Upper lobe of left lung (tissue), 4 donors: ENCODE measurements at regions not wholly inside any gene's neighbourhood (a gene's known extent, or its start where the extent isn't known, plus 50 kb on each side); places are given as distances from the start of the nearest gene placed in this dataset.
"Not testable (repeated sequence)": the region's sequence is repeated elsewhere in the genome, so short reads cannot be mapped to it uniquely, and the experiment has no call there.

Source experiments
- EP300 ChIP-seq, 4 donors: sonication (generic); formaldehyde crosslinking; IDR thresholded peaks; one replicate each; pipeline ENCODE4 v1.5.1; 2017; ENCODE audit warnings: antibody characterized with exemption in 4 of 4, control low read depth in 2 of 4
- POLR2A ChIP-seq, 4 donors: fragments of 450-650 bp; IDR thresholded peaks; one replicate each; pipeline ENCODE4 v1.5.1; 2016 to 2017; ENCODE audit warnings: antibody characterized with exemption in 4 of 4, mild to moderate bottlenecking in 2 of 4
- POLR2AphosphoS5 ChIP-seq, 2 donors: sonication (generic); formaldehyde crosslinking; IDR thresholded peaks; one replicate each; pipeline ENCODE4 v1.5.1; 2017; ENCODE audit warnings: antibody characterized with exemption in 2 of 2
- TF ChIP-seq, protein P1 (sequence below), 6 experiments: fragments of 450-650 bp in 4 of 6; fragments of 200-600 bp in 2 of 6; sonication (generic) in 2 of 6; IDR thresholded peaks; one replicate each; pipeline ENCODE4 v1.5.1; 2016 to 2019; ENCODE audit warnings: antibody characterized with exemption in 6 of 6

DNA sequence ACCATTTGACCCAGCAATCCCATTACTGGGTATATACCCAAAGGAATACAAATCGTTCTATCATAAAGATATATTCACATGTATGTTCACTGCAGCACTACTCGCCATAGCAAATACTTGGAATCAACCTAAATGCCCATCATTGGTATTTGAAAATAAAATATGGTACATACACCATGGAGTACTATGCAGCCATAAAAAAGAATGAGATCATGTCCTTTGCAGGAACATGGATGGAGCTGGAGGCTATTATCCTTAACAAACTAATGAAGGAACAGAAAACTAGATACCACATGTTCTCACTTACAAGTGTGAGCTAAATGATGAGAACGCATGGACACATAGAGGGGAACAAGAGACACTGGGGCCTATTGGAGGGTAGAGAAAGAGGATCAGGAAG is 63.1 kb upstream of the JAK1 start:
- TF ChIP-seq POLR2AphosphoS5, EP300, POLR2A (IDR thresholded peaks at IDR 0.05): not testable (repeated sequence)
- TF ChIP-seq, protein P1, sequence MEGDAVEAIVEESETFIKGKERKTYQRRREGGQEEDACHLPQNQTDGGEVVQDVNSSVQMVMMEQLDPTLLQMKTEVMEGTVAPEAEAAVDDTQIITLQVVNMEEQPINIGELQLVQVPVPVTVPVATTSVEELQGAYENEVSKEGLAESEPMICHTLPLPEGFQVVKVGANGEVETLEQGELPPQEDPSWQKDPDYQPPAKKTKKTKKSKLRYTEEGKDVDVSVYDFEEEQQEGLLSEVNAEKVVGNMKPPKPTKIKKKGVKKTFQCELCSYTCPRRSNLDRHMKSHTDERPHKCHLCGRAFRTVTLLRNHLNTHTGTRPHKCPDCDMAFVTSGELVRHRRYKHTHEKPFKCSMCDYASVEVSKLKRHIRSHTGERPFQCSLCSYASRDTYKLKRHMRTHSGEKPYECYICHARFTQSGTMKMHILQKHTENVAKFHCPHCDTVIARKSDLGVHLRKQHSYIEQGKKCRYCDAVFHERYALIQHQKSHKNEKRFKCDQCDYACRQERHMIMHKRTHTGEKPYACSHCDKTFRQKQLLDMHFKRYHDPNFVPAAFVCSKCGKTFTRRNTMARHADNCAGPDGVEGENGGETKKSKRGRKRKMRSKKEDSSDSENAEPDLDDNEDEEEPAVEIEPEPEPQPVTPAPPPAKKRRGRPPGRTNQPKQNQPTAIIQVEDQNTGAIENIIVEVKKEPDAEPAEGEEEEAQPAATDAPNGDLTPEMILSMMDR (IDR thresholded peaks at IDR 0.05), result not testable (repeated sequence)
